ENCODE measurements at regions not wholly inside any gene's neighbourhood (a gene's known extent, or its start where the extent isn't known, plus 50 kb on each side); places are given as distances from the start of the nearest gene placed in this dataset.

DNA sequence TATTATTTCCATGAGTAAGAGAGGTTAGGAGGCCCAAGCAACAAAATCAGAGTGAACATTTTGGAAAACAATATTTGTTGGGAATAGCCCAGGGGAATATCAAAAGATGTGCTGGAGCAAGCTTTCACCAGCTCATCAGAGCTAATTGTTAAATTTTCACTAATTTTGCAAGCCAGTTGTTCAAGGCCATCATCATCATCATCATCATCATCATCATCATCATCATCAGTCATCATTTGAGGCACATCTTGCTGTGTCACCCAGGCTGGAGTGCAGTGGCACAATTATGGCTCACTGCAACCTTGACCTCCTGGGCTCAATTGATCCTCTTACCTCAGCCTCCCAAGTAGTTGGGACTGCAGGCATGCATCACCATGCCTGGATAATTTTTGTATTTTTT, 350.5 kb upstream of the MEF2C start:
- no peak for DNase-seq

DNA sequence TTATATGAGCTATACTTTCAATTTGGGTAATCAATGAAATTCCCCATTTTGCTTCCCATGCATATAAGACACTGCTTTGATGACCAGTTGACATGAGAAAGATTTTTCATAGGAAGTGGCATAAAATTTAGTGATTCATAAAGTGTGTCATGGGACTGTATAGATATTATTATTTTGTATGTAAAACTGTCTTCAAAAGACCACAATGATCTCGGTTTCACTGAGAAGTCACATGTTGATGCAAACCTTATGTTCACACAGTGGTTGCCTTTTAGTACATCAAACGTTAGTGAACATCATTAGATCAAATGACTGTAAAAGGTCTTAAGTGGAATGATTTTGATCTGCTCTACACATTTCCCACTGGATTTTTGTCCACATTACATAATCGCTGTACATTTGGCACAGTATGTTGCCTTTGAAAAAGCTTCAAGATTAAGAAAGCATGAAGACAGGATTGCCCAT, 349.2 kb upstream of the MEF2C start:
- DNase-seq: no peak

DNA sequence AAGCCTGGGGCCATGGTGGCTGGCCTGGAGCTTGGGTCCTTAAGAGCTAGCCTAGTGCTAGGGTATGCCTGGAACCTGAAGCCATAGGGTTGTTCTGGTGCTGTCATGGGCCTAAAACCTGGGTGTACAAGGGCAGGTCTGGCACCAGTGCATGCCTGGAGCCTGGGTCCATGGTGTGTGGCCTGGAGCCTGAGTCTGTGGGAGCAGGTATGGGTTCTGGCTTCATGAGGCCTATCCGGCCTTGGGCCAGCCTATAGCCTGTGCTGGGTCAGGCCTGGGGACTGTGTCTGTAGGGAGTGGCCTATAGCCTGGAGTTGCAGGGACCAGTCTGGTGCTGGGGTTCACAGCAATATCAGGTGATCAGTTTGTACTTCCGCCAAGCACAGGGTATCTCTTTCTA, 347.2 kb upstream of the MEF2C start:
- DNase-seq: no peak

DNA sequence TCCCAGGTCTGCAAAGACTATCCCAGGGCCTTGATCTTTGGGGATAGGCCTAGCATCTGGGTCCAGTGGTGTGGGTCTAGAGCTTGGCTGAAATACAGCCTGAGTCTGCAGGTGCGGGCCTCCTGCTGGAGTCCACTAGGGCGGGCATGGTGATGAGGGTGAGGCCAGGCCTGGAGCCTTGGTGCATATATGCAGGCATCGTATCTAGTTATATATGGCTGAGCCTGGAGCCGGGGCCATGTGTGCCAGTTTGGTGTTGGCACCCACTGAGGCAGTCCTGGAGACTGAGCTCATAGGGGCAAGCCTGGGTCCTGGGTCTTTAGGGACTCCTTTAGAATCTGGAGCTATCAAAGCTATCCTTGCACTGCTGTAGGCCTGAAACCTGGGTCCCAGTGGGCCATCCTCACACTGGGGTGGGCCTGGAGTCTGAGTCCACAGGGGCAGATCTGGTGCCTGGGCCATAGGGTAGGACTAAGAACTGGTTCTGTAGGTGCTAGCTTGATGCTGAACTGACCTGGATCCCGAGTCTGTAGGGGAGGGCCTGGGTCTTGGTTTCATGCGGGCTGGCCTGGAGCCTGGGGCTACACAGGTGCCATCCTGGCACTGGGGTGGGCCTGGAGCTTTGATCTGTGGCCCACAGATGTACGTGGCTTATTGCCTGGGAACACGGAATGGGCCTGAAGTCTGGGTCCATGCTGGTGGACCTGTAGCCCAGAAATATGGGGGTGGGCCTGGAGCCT, 346.5 kb upstream of the MEF2C start:
- DNase-seq: no peak

DNA sequence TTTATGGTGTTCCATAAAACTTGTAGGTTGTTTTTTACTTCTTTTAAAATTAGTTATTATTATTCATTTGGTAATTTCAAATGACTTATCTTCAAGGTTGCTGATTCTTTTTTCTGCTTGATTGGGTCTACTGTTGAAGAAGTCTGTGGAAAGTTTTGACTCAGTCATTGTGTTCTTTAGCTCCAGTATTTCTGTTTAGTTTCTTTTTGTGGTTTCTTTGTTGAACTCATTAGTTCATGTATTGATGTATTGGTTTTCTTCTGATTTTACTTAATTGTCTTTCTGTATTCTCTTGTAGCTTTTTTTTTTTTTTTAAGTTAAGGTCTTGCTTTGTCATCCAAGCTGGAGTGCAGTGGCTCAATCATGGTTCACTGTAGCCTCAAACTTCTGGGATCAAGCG, 345.4 kb upstream of the MEF2C start:
- no peak for DNase-seq

DNA sequence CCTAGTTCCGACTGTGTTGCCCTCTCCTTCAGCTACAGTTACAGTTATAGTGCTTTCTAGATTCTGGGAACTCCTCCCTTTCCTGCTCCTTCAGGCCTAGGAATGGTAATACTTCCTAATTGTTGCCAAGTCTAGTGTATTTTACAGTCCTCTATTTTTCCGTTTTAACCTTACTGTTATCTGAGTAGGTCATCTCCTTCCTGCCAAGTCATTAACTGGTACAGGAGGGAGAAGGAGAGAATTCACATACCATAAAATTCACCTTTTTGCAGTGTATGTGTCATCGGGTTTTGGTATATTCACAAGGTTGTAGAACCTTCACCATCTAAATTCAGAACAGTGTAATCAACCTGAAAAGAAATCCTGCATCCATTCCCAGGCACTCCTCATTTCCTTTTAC, 335.4 kb upstream of the MEF2C start:
- no peak for DNase-seq

DNA sequence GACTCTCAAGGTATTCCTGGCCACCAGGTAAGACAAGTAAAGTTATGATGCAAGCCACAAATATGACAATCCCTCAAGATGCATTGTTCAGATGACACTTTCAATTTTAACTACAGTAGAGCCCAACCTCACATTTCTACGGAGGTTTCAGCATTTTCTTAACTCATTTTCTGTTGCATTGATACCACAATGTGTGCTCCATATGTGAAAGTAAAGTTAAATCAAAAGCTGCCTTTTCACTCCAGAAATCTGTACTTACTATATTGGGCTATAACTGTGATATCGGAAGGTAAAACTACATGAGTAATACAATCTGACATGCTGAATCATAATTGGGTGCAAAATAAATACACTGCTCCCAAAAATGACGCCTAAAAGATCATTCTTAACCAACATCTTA, 333.6 kb upstream of the MEF2C start:
- no peak for DNase-seq

DNA sequence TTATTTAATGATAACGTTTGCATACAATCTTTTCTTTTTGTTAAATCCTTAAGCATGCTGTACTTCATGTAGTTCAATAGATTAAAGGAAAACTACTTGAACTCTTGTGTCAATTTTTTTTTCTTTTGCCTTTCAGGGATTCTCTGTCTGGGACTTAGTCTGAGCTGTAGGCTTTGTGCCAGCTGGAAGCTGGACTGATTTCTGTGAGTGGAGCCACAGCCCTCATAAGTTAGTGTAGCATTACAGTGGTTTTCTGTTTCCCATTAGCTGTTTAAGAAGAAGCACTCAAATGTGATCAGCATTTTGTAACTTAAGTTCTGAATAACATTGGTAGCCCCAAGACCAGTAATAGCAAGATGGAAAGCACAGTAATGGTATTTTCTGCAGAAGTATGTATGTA, 330.6 kb upstream of the MEF2C start:
- no peak for DNase-seq

DNA sequence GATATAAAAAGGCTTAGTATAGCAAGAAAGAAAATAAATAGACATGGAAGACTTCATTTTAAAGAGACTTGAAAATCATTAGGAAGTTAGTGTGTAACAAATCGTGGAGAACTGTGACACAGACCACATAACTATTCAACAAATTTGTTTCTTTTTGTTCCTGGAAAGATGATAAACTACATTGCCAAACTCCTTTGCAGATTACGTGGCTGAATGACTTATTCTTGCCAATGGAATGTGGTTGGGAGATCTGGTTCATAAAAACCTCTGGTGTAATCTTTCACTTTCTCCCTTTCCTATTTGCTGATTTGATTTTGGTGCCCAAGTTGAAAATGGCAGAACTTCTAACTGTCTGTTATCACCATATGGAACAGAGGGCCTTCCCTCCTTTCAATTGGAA, 328.9 kb upstream of the MEF2C start:
- no peak for DNase-seq

DNA sequence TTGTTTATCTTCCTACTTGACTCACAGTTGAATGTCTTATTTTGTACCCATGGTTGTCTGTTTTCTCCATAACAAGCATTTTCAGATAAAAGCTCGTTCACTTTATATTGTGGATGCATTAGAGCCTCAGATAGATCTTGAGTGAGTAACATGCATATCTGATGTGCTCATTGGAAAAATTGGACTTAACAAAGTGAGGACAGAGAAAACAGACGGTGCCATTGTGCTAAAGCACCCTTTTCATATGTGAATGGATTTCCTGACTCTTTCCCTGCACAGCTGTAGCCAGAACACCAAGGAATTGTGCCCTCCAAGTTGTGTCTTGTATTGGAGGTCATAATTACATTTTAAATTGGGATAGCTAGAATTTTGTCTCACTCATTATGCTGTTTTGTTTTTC, 325.8 kb upstream of the MEF2C start:
- no peak for DNase-seq

DNA sequence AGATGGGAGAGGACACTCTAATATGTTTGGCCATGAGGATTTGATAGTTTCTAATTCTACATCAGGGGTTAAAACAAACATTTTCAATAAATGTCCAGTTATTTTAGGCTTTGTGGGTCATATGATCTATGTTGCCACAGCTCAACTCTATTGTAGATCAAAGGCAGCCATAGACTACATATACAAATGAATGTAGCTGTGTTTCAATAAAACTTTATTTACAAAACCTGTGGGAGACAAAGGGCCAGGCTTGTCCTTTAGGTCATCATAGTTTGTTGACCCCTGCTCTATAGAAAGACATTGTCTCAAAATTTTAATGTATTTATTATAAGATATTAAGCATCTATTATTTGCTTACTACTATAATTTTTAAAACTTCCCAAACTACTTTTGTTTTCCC, 325.4 kb upstream of the MEF2C start:
- no peak for DNase-seq

DNA sequence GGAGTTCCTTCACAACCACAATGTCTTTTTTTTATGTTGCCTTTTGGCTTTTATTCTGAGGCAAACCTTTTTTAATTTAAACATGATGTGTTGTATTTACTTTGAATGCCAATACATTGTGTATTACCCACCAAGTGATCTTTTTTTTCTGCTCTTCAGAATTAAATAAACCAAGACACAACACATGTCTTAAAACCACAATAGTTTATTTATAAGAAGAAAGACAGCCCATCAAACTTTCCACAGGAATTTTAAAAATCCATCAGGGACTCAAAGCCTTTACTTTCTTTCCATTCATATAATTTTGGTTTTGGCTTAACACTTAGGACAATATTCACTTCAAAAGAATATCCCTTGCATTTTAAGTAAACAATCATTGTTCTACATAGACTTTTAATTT, 321.8 kb upstream of the MEF2C start:
- no peak for DNase-seq

DNA sequence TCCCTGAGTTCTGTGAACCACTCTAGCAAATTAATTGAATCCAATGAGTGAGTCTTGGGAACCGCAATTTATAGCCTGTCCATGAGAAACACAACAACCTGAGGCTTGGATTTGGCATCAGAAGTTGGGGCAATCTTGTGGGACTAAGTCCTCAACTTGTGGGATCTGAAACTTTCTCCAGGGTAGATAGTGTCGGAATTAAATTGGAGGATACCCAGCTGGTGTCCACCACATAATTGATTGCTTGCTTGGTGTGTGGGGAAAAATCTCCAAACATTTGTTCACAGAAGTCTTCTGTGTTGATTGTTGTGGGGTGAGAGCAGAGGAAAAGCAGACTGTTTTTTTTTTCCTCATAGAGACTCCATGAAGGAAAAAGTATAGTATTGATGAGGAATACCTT, 320.6 kb upstream of the MEF2C start:
- DNase-seq: no peak

DNA sequence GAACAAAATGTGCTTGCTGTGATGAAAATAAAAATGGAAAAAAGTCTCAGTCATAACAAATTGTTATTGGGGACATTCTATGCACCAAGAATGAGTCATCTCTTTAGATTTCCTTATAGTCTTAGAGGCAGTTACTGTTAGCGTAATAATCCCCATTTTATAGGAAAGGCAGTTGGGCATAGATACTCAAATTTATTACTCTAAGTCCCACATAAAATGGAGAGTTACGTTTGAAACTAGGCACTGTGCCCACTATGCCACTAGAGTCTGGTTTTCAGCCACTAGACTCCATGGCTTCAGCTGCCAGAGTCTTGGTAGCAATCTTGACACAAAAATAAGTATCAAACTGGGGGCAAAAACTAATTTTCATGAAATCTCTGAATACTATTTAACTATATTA, 317.9 kb upstream of the MEF2C start:
- no peak for DNase-seq

DNA sequence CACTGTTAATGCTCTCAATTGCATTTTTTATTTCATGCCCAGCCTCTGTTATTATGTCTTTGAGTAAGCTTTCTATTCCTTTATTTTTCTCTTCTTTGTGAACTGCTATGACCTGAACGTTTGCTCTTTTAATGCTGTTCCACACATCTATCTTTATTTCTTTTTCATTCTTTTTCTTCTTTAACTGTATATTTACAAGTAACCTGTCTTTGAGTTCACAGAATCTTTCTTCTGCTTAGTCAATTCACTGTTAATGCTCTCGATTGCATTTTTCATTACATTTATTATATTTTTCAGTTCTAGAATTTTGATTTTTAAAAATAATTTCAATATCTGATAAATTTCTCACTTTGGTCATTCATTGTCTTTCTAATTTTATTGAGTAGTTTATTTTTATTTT, 316.3 kb upstream of the MEF2C start:
- DNase-seq: no peak

DNA sequence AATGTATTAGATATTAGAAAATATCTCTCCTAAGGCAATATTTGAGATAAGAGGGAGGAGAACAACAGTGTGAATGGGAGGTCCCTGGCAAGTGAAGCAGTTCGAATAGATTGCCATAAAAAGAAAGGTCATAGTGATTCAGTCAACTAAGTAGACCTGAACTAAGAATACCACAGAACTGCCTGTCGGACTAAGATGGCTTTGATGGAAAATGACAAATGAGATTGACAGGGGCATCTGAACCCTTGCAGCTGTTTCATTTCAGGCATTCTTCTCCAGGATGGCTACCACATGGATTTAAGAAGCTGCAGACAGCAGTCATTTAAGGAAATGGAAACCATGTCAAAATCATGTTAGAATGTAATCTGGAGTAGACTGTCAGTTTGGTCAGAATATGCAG, 308.4 kb upstream of the MEF2C start:
- no peak for DNase-seq

DNA sequence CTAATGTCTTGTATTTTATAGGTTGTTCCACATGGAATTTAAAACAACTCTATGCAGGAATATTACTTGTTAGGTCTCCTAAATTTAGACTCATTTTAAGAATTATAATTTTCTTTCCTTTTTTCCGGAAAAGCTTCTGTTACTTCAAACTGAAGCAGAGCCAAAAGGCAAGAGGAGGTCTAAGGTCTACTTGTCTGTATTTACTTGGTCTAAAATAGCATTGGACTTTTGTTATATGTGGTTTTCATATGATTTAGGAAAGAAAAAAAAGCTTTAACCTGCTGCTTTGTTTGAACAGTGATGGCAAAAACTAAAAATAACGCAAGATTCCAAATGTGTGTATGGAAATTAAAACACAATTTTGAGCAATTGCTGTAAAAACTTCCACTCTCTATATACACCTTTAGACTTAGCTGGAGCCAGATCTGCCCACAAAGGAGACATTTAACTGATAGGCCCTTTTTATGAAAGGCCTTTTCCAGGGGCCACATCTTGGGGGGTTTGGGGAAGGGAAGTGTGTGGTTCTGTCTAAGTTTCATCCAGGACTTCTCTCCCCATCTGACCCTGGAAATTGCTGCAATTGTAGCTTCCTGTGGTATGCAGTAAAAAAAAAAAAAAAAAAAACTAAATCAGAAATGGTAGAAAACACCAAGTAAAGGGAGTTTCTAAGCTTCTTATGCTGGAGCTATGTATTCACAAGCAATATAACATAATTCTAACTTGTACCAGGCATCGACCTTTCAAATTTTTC, 307.7 kb upstream of the MEF2C start:
- no peak for DNase-seq

DNA sequence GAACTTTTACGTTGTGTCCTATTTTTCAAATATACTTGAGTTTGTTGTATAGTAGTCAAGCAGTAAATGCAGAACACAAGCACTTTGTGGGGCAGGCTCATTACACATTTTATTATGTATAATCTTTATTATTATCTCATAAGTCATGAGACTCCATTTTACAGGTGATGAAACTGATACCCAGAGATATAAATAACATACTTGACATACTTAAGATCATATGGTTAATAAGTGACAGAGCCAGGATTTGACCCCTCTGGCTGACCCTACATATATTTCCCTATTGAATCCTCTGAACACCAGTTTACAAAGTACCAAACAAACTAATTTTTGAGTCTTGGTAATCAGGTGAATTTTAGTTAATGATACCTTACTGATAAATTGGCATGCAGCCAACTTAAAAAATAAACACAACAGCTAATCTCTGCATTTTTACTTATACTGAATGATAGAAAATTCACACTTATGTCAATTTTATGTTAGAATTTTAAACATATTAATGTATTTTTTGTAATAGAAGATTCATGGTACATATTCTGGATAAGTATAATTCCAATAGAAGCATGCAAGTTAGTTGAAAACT, 305.0 kb upstream of the MEF2C start:
- no peak for DNase-seq

DNA sequence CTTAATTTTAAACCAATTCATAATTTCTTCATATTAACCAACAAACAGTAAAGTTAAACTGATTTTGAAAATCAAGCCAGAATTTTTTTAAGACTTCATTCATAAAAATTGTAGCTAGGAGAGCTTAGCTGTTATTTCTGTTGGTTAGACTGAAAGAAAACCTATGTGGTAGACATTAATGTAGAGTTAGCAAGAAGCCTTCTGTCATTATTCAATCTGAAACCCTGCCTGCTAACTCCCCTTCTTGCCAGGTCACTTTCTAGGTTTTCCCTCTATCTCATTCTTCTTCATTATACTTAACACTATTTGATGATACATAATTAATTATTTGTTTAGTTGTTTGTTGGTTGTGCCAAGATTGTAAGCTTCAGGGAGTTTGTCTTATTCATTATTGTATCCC, 304.3 kb upstream of the MEF2C start:
- DNase-seq: no peak

DNA sequence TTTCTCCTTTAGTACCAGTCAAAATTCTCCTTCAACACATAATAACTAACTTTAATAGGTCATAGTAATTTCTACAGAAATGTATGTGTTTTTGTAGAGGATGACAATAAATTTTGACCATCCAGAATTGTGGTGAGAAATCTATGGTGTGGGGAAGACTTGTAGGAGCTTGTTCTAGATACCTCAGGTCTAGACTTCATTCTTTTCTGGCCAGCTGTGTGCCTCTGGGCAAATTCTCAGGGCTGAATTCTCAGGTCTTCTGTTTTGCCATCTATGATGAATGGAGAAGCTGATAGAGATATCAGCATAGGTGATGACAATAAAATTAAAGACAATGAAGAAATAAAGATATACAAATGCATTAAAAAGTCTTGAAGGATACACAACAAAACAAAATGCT, 298.6 kb upstream of the MEF2C start:
- DNase-seq: no peak

DNA sequence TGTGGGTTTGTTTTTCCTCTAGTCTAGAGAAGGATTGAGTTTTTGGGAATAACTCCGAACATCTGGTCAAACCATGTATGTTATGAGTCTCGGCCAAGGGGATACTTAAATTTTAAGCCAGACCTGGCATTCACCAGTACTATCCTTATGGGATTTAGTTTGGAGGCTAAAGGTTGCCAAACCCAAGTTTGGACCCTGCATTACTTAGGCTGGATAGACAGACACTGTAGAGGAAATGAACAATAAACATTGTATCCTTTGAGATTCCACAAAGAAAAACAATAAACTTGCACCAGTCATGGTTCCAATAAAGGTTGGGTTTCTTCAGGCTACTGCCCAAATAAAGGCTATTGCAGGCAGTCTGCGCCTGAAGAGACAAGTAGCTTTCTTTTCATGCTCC, 296.7 kb upstream of the MEF2C start:
- no peak for DNase-seq

DNA sequence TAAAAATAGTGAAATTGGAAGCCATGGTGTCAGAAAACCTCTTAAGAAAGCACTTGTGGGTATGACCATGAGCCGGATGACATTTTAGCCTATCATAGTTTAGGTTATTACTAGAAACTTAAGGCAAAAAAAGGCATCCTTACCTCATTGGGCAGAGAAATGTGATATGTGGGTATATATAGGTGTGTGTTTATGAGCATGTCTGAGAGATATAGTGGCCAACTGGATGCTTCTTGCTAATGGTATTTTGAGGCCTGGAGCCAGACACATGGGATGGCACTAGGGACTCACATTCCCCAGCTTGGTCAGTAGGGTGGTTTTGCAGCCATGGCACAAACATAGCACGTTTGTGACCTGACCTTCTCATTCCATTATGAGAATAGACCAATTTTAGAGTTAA, 295.6 kb upstream of the MEF2C start:
- DNase-seq: no peak

DNA sequence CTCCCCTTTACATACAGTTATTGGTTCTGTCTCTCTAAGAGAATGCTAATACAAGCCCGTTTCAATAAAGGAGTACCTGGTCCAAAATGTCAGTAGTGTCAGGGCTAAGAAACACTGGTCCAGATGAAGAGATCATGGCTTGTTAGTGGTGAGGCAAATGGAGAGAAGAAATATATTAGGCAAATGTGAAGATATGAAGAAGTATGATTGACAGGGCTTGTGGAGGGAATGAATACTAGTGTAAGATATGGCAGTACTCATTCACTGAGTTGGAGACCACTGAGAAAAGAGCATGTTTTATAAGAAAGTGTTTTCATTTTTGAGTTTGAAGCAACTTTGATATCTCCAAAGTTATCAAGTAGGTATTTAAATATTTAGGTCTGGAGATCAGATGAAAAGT, 290.5 kb upstream of the MEF2C start:
- no peak for DNase-seq

DNA sequence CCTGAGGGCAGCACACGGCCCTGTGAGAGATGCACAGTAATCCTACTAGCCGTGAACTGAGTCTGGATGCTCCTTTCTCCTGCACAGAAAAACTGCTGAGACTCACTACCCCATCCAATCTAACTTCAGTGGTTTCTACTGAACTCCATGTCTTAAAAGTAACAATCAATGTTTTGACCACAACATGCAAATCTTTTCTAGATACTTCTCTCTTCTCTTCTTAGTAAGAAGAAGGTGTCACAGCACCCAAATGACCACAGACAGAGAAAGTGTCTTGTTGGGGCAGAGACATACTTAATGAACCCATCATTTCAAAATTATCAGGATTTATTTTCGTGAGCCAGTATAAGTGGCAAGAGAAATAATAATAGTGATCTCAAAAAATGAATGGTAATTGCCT, 285.8 kb upstream of the MEF2C start:
- no peak for DNase-seq

Data from hematopoietic multipotent progenitor cell treated with erythropoietin and hydrocortisone succinate and interleukin-3 and kit ligand, for 6 days (in vitro differentiated cells).